T-helper 2 cell (primary cell): ENCODE measurements at regions not wholly inside any gene's neighbourhood (a gene's known extent, or its start where the extent isn't known, plus 50 kb on each side); places are given as distances from the start of the nearest gene placed in this dataset.
"Not testable (repeated sequence)": the region's sequence is repeated elsewhere in the genome, so short reads cannot be mapped to it uniquely, and the experiment has no call there.

Experiments
- DNase-seq, 5 experiments: peaks; one replicate each; pipeline versions ENCODE4 v3.0.0 to v3.0.0-alpha.2; 2012 to 2022

DNA sequence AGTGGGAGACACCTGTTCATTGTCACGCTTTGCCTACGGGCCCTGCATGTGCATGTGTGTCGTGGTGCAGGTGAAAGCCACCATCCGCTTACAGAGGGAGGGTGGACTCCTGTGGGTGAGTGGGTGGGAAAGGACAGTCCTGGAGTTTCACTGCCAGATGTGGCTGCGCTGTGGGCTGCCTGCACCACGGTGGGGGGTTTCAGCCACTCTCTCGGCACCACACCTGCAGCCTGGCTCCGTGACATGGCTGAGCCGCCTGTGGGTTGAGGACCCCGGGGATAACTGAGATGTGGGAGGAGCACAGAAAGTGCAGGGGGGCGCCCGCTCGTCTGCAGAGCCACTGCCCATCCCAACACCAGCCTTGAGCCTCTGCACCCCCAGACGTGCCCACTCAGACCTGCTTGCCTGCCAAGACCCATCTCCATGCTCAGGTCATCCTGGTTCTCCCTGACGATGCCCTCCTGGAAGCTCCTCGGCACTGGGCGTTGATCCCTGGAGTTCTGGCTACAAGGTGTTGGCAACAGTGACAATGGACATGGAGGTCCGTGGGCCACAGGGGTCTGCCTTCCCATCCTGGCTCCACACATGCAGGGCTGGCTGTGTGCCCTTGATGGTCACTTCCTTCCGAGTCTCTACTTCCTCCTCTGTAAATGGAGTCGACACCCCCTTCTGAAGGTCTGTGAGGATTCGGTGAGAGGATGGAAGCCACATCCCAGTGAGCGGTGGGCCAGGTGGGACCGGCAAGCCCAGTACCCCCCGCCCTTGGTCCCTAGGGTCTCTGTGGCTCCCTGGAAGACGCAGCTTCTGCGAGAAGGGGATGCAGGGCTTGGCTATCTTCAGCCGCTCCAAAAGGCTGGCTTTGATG lies 1007.0 kb downstream of the BRD1 start:
- no peak for DNase-seq

DNA sequence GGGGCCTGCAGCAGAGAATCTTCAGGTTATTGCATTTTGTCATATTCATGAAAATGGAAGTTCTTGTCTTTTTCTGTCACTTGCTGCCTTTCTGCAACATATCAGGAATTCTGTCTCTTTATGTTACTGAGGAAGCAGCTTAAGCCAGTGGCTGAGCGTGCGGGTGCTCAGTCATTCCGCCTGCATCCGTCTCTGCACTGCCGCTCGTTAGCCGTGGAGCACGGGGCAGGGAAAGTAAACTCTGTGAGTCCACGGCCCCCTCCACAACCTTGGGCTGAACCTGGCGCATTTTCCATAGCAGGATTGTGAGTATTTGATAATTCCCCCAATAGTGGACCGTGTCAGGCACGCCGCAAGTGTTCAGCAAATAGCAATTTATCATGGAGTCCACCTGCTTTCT lies 1007.7 kb downstream of the BRD1 start:
- no peak for DNase-seq

DNA sequence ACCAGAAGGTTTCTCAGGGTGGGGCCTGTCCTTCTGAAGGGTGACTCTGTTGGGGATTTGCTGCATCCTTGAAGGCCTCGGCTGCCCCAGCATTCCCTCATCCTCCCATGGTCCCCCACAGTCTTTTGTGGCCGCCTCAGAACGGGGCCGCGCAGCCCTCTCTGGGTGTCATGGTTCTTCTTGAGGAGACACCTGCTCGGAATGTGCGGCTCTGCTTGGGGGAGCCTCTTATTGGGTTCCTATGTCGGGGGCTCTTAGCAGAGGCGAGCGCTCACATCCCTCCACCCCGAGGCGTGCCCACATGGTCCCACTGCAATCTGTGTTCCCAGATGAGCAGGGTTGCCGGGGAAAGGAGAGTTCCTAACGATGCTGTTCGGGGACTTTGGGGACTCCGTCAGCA lies 1008.4 kb downstream of the BRD1 start:
- DNase-seq = no peak

DNA sequence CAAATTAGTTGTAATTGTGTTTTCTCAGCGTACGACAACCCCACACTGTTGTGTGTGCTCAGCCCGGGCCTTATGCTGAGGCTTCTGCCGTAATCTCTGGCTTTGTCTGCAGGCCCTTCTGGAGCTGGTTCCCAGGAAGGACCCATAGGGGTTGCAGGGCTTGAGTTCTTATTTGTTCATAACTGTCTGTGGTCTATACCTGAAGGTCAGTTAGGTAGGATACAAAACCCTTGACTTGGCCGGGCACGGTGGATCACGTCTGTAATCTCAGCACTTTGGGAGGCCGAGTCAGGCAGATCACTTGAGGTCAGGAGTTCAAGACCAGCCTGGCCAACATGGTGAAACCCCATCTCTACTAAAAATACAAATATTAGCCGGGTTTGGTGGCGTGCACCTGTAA lies 1010.2 kb downstream of the BRD1 start:
- not testable (repeated sequence) for DNase-seq

DNA sequence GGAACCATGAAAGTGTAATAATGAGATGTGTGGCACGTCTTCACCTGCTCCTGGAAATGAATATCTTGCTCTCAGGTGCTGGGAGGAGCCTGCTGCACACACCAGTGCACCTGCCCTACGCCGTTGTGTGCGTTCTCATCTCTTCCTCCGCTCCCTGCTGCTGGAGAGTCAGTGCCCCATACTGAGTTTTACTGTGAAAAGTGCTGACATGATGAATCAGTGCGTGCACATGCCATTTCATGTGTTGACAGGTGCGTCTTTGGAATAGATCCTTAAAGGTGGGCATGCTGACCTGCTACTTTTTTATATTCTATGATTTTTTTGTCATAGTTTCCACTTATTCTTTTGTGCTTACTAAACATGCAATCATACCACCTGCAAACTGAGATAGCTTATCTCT lies 1015.8 kb downstream of the BRD1 start:
- no peak for DNase-seq

DNA sequence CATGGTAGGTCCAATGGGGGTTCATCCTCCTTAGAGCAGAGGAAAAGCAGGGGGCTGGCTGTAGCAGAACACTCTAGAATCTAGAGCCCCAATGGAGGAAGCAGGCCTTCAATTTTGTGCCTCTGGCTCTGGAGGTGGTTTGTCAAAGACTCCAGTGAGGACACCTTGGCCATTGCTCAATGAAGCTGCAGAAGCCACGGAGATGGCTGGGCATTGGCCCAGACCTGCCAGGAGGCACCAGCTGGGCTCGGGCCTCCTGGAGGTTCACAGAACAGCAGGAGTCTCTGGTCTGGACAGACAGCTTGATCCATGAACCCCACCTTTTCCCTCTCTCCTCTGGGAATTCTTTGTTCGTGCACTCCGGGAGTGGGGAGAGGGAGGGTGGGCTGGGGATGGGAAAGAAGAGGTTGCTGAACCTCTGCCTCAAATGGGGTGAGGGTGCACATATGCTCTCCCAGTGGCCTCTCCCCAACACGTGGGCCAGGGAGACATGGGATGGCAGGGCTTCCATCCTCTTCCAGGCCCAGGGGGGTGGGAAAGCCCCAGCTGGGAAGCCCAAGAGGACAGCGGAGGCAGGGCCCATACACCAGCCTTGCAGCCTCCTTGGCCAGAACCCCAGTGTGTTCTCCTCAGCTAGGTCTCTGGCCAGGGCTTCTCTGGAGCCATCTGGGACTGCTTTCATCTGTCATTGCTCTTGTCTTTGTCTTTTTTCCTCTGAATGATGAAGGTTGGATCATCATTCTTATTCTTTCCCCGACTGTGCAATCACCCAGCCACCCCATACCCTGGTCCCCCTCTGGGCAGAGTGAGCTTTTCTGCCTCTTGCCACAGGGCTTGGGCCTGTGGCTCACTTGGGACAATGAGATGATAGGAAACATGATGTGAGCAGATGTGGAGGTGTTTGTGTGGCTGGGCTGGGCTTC lies 1019.4 kb downstream of the BRD1 start:
- DNase-seq = no peak

DNA sequence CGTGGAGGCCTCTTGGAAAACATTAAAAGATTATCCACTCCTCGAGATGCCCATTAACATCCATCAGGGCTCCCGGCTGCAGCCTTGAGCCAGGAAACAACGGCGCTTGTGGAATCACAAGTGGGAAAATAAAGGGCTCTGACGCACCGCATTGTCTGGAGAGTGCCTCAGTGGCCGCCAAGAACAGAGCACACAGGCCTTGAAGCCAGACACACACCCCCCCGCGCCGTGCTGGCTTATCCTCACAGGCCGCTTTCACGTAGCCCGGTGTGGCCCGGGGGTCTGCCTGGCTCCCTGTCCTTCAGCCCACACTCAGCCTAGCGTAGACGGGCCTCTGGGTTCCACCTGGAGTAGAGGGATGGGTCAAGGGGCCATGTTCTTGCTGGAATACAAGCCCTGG lies 1020.5 kb downstream of the BRD1 start:
- DNase-seq = no peak

DNA sequence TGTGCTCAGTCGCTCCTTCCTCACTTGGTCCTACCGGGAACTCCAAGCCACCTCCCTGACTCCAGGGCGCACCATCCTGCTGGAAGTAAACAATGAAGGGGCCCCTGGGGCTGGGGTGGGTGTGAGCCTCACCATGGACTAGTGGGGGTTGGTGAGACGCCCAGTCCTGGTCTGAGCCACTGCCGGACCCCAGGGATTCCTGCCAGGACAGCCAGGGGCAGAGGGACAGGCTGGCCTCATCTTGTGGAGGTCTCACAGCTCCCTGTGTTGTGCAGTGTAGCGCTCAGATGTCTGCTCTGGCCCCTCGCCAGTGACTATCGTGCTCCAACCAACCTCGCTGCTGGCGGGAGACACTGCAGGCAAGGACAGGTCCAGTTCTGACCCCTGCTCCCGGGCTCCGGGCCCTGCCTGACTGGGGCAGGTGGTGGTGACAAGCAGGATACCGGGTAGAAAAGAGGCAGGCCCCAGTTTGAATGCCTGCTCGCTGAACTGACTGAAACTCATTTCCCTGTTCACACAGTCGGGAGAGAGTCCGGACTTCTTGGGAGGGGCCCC lies 1021.4 kb downstream of the BRD1 start:
- DNase-seq = no peak

DNA sequence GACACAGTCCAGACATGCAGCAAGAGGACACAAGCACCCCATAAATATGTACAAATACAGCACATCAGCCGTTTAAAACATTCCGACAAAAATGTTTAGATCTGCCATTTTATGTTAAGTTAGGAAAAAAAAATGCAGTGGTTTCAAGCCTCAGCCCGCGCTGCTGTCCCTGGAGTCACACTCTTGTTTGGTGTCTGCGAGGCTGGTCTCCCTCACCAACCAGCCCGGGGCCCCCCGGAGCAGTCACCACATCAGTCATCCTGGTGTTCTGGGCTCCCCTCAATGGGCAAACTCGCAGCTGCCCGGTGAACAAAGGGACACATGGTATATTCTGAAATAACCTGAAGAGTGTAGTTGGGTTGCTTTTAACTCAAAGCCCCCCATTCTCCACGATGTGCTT lies 1022.2 kb downstream of the BRD1 start:
- no peak for DNase-seq

DNA sequence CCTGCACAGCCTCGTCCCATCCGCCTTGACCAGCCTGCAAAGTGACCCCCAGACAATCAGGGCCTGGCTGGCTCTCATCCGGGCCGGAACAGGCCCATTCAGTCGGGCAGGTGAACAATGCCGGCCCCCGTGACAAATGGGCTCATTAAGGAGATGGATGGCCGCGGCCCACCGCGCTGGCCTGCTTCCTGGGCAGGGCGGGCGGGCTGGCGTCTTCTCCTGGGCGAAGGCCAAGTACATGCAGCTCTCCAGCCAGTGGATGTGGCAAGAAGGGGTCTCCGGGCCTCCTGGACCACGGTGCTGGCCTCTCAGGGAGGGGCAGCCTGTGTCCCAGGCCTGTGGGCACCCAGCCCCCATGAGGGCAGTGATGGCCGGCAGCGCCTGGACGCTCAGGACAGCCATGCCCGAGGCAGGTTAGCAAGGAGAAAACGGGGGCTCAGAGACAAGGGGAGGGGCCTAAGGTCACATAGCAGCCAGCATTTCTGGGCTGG lies 1022.8 kb downstream of the BRD1 start:
- no peak for DNase-seq

DNA sequence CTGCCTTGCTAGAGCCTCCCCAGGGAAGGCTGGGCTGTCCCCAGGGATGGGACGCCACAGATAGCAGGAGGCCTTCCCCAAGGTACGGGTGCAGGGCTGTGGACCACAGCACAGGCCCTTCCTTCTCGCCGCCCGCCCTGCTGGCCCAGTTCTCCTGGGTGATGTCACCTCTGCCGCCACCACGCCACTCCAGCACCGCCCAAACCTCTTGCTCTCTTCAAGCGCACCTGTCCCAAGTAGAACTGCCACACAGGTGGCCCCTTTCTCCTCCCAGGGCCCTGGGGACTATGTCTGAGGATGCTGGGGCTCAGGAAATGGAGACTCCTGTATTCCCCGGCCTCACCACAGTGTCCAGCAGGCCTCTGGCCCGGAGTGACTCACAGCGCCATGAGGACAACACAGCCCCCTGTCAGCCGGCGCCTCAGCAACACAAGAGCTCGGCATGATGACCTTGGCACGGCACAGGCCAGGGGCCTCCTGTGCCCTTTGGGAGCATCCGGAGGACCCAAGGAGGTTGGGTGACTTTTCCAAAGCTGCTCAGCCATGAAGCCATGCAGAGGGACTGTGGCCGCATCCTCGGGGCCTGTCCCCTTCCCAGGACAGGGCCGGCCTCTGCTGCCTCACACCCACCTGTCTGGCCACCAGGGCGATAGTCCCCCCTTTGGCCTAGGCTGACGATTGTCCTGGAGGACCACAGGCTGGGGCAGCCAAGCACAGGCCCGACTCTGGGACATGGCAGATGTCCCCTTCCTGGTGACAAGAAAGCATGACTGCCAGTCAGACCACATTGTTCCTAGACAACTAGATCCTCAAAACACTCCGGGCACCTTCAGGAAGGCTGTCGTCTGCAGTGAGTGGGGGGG lies 1023.5 kb downstream of the BRD1 start:
- DNase-seq = no peak

DNA sequence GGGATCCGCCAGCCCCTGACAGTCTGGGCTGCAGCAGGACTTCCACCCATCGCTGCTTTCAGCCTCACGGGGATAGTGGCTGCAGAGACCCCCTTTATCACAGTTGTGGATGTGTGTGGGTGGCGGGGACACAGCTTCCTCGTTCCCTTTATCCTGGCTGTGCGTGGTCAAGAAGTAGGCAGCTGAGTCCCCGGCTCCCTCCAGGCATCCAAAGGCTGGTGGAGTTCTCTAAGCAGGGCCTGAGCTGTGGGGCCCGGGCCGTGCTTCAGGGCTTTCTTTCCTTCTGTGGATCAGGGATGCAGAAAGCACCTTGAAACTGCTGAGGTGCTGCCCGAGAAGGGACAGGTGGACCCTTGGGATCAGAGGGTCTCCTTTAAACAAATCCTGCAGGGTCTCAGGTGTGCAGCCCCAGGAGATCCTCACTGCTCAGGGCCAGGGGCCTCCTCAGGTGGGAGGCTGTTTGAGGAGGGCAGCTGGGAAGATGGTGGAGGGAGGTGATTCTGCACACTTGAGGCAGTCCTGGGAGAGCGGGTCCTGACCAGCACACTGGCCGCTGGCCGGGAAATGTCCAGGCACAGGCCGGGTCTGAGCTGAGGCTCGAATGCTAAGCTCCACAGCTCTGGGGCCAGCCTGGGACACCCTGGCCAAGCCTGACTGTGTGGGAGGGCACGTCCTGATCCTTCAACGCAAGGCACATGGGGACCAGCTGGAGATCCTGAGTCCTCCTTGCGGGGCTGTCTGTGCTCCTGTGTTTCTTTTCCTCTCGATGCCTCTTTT lies 1024.3 kb downstream of the BRD1 start:
- DNase-seq = no peak

DNA sequence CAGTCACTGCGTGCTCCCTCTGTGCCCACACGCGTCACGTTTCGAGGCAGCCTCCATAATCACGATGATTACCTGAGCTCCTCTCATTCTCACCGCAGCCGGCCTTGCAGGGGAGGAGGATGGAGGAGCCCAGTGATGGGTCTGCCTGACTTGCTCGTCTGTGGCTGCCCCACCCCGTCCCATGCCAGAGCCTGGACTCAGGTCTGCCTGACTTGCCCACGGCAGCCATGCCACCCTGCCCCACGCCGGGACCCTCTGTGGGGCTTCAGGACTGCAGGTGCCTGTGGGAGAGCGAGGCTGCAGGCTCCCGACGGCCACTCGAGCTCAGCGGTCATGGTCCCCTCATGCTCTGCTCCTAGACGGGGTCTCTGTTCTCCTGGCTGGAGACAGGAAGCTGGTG lies 1025.1 kb downstream of the BRD1 start:
- DNase-seq = no peak

DNA sequence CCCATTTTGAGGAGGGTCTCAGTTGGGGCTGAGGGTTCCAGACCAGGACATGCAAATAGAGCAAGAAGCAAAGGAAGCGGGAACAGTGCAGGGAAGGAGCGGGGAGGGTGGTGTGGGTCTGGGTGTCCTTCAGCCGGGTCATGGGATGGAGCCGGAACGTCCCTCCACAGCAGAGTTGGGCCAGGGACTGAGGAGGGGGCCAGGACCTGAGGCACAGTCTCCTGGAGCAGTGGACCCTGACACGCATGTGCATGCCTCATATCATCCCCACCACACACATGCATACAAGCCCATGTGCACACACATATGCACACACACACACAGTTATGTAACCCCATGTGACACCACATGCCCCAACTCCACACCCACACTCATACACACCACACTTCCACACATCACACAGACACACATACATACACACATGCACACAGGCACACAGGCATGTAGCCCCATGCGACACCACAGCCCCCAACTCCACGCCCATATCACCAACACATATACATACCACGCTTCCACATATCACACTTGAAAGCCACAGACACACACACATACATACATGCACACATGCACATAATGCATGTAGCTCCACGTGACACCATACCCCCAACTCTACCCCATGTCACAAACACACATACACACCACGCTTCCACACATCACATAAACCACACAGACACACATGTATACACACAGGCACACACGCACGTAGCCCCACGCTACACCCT lies 1026.6 kb downstream of the BRD1 start:
- no peak for DNase-seq

DNA sequence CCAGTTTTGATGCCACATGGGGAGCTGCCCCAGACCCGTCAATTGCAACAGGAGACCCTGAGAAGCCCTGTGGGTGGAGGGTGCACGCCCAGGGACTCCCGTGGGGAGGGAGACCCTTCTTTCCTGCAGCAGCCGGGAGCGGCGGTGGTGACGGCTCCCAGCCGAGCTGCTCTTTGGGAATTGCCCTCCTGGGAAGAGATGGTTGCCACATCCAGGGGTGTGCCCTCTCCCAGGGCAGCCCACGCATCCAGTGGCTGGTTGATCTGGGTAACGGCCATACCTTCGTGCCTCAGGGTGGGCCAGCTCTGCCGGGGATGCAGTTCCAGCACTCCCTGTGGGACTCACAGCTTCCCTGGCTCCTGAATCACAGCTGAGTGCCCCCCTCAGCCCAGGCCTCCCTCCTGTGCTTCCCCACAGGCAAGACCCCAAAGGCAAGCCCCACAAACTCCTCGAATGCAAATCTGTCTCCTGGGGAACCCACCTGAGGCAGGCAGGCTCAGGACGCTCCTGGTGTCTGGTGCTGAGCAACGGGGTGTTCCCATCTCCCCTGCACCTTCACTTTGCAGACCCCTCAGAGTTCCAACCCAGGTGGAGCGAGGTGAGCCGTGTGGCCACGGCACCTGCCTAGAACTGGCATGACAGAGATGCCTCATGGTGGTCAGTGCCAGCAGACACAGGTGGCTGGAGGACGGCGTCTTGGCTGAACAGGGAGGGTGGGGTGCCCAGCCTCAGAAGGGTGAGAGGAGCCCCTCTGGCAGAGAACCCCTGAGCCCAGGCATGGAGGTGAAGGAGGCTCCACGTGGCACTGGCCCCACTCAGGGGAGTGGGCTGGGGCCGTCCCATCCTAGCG lies 1027.4 kb downstream of the BRD1 start:
- no peak for DNase-seq

DNA sequence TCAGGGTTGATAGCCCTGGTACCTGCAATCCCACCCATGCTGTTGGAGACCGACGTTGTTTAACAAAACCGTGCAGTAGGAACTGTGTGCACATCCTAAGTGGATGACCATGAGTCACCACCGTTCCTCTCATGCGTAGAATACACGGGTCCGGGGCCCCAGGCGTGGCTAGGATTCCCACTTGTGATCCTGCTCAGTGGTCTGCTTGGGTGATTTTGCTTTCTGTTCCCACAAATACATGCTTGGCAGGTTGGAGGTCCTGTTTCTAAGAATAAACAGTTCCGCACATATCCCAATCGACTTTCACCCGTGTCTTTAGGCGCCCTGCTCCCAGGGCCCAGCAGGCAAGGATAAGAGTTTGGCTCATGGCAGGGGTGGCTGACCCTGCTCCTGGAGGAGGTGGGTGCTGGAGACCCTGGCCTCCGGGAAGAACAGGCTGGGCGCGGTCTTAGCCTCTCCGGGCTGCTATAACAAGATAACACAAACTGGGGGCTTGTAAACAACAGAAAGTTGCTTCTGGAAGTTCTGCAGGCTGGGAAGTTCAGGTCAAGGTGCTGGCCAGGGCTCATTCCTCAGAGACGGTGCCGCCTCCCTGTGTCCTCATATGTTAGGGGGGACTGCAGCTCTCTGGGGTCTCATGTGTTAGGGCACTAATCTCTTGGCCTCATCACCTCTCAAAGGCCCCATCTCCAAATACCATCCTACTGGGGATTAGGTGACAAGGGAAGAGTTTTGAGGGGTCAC lies 1028.3 kb downstream of the BRD1 start:
- DNase-seq = no peak

DNA sequence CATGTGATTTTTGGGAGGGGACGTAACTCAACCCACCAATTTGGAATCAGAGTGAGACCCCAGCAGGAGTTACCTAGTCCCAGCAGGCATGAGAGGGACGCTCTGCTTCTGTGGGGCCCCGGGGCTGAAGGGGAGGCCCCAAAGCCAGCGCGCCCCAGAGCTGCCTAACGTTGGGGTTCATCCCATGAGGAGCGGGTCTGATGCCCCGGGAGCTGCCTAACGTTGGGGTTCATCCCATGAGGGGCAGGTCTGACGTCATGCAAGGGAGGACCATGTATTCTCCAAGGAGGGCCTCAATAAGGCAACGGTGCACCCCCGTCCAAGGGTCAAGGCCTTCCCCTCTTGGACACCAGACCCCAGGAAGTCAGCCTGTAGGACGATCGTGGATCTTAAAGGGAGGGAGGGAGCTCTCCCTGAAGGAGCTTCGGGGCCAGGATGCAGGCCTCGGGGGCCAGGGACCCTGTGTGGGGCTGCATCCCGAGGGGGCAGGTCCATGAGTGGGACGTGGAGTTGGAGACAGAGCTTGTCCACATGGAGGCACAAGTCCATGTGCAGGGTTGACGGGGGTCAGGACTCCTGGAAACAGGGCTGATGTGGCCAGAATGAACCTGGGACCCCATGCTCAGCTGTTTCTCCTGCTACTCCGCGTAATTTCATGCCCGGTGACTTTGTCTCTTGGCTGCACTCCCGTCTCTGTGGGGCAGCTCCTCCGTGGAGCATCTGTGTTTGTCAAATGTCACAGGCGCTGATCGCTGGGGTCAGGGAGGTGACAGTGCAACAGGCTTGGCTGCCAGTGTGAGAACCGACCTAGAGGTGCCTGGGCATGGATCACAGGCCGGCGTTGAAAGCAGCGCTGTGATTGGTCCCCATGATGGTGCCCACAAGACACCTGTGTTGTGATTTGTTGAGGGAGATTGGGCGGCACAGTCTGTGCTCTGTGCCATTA lies 1029.1 kb downstream of the BRD1 start:
- no peak for DNase-seq

DNA sequence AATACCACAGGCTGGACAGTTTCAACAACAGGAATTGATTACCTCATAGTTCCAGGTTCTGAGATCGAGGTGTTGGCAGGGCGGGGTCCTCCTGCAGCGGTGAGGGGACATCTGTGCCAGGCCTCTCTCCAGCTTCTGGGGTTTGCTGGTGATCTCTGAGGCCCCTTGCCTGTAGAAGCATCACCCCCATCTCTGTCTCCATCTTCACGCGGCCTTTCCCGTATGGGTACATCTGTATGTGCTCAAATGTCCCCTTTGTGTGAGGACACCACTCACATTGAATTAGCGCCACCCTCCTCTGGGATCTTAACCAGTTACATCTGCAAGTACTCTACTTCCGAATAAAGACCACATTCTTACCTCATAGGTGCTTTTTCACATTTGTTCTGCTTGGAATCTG lies 1029.9 kb downstream of the BRD1 start:
- DNase-seq = no peak
